GM18498 (cell line): ENCODE measurements at regions not wholly inside any gene's neighbourhood (a gene's known extent, or its start where the extent isn't known, plus 50 kb on each side); places are given as distances from the start of the nearest gene placed in this dataset.
A peak's percentile ranks its signal among the peaks of the same experiment; 100 is the strongest.

ENCODE experiments used
- ATAC-seq: cut with Tn5 transposase; IDR thresholded peaks from one replicate; pipeline ENCODE4 v1.9.1; 2021; ENCODE audit warnings: mild to moderate bottlenecking, moderate library complexity; ENCODE audit not compliant: unreplicated experiment

GRCh38 chr15:79656151-79657000 is 224.2 kb downstream of the MINAR1 start:
- no peak for ATAC-seq

GRCh38 chr15:79657722-79658121 is 225.6 kb downstream of the MINAR1 start:
- no peak for ATAC-seq

- no peak for ATAC-seq
Measured at GRCh38 chr15:79659691-79660090, 227.6 kb downstream of the MINAR1 start.

- no peak for ATAC-seq
Measured at GRCh38 chr15:79661411-79661810, 229.3 kb downstream of the MINAR1 start.

- peak; percentile 76 for ATAC-seq
Measured at GRCh38 chr15:79673416-79674123, 223.2 kb downstream of the MTHFS start.

GRCh38 chr15:79674124-79674465 is 222.7 kb downstream of the MTHFS start:
- peak; percentile 10 for ATAC-seq

- ATAC-seq = no peak
Measured at GRCh38 chr15:79675982-79676381, 220.8 kb downstream of the MTHFS start.

GRCh38 chr15:79676621-79677020 is 220.2 kb downstream of the MTHFS start:
- no peak for ATAC-seq

- ATAC-seq = no peak
Measured at GRCh38 chr15:79677241-79677640, 219.6 kb downstream of the MTHFS start.

- no peak for ATAC-seq
Measured at GRCh38 chr15:79678032-79678701, 218.6 kb downstream of the MTHFS start.

GRCh38 chr15:79680720-79681119 is 216.1 kb downstream of the MTHFS start:
- ATAC-seq = no peak

- ATAC-seq = no peak
Measured at GRCh38 chr15:79682285-79682684, 214.5 kb downstream of the MTHFS start.

GRCh38 chr15:79682851-79683288 is 213.9 kb downstream of the MTHFS start:
- no peak for ATAC-seq

GRCh38 chr15:79689030-79689429 is 207.8 kb downstream of the MTHFS start:
- no peak for ATAC-seq

- ATAC-seq = no peak
Measured at GRCh38 chr15:79700951-79701480, 195.8 kb downstream of the MTHFS start.

- no peak for ATAC-seq
Measured at GRCh38 chr15:79702621-79703020, 194.2 kb downstream of the MTHFS start.

GRCh38 chr15:79721256-79721655 is 175.6 kb downstream of the MTHFS start:
- ATAC-seq = no peak

GRCh38 chr15:79724312-79724711 is 172.5 kb downstream of the MTHFS start:
- no peak for ATAC-seq

- ATAC-seq = no peak
Measured at GRCh38 chr15:79724804-79725203, 172.0 kb downstream of the MTHFS start.

- no peak for ATAC-seq
Measured at GRCh38 chr15:79728867-79729266, 167.9 kb downstream of the MTHFS start.

- ATAC-seq = no peak
Measured at GRCh38 chr15:79736435-79737000, 160.3 kb downstream of the MTHFS start.
